WTC11 (cell line): ENCODE measurements at regions not wholly inside any gene's neighbourhood (a gene's known extent, or its start where the extent isn't known, plus 50 kb on each side); places are given as distances from the start of the nearest gene placed in this dataset.

ENCODE experiments used
- CTCF ChIP-seq: fragments of 200-600 bp; IDR thresholded peaks from 2 replicates; pipeline ENCODE4 v1.8.0; 2022; ENCODE audit warnings: antibody characterized with exemption
- ELF4 ChIP-seq: sonication (generic); formaldehyde crosslinking; IDR thresholded peaks from 2 replicates; pipeline ENCODE4 v1.8.1; 2022; ENCODE audit warnings: low read depth, mild to moderate bottlenecking, moderate library complexity, missing genetic modification reagents
- FOXP1 ChIP-seq: sonication (generic); formaldehyde crosslinking; IDR thresholded peaks from 2 replicates; pipeline ENCODE4 v1.8.0; 2022; ENCODE audit warnings: missing genetic modification reagents, mild to moderate bottlenecking, moderate library complexity, borderline replicate concordance
- MLX ChIP-seq: sonication (generic); formaldehyde crosslinking; IDR thresholded peaks from 2 replicates; pipeline ENCODE4 v1.8.1; 2023; ENCODE audit warnings: mild to moderate bottlenecking, missing genetic modification reagents, moderate library complexity
- NR3C1 ChIP-seq: sonication (generic); formaldehyde crosslinking; conservative IDR thresholded peaks from 2 replicates; pipeline ENCODE4 v1.8.1; 2023; ENCODE audit warnings: low read depth, mild to moderate bottlenecking, missing genetic modification reagents
- RELA ChIP-seq: sonication (generic); formaldehyde crosslinking; IDR thresholded peaks from 2 replicates; pipeline ENCODE4 v1.8.1; 2022; ENCODE audit warnings: missing genetic modification reagents, mild to moderate bottlenecking, borderline replicate concordance
- SMAD4 ChIP-seq: sonication (generic); formaldehyde crosslinking; IDR thresholded peaks from 2 replicates; pipeline ENCODE4 v1.8.0; 2022; ENCODE audit warnings: mild to moderate bottlenecking, missing genetic modification reagents
- TEAD4 ChIP-seq: sonication (generic); formaldehyde crosslinking; IDR thresholded peaks from 2 replicates; pipeline ENCODE4 v1.8.0; 2022; ENCODE audit warnings: mild to moderate bottlenecking, missing genetic modification reagents
- USF2 ChIP-seq: sonication (generic); formaldehyde crosslinking; IDR thresholded peaks from 2 replicates; pipeline ENCODE4 v1.8.1; 2023; ENCODE audit warnings: mild to moderate bottlenecking, missing genetic modification reagents, moderate library complexity
- ZNF121 ChIP-seq: sonication (generic); formaldehyde crosslinking; IDR thresholded peaks from 2 replicates; pipeline ENCODE4 v1.8.0; 2023; ENCODE audit warnings: missing genetic modification reagents
- ZNF396 ChIP-seq: fragments of 250-450 bp; sonication (Bioruptor Pico); IDR thresholded peaks from 2 replicates; pipeline ENCODE4 v1.8.0; 2021; ENCODE audit warnings: mild to moderate bottlenecking, moderate library complexity, borderline replicate concordance
- TF ChIP-seq, protein P1 (sequence below): fragments of 250-450 bp; sonication (Bioruptor Pico); IDR thresholded peaks from 2 replicates; pipeline ENCODE4 v2.1.2; 2022; ENCODE audit warnings: mild to moderate bottlenecking, moderate library complexity
- TF ChIP-seq, protein P2 (sequence below): sonication (generic); formaldehyde crosslinking; IDR thresholded peaks from 2 replicates; pipeline ENCODE4 v1.8.0; 2023; ENCODE audit warnings: missing genetic modification reagents

DNA sequence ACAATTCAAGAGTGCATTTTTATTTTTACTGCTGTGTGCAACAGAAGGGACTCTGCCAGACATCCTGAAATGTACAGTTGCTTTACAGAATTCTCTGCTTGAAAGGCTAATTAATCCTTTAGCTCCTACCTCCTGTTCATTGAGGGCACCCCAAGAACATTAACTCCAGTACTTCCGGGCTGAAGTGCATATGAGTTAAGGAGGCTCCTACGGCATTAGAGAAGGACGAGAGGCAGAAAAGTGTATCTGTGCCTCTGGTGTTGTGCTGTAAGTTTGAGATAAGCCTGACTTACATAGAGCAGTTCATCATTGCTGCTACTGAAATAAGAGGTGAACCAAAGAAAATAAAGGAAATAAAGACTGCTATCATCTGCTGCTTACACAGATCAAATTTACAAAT is 609.3 kb upstream of the ADGRB3 start:
- TF ChIP-seq MLX (CRISPR knock-in tag) (no peak), CTCF (no peak), ZNF121 (CRISPR knock-in tag) (no peak), ELF4 (CRISPR knock-in tag) (no peak), FOXP1 (CRISPR knock-in tag) (no peak), ZNF396 (no peak), NR3C1 (CRISPR knock-in tag) (no peak), RELA (CRISPR knock-in tag) (no peak), USF2 (CRISPR knock-in tag) (no peak), SMAD4 (CRISPR knock-in tag) (no peak), TEAD4 (CRISPR knock-in tag) (no peak)
- TF ChIP-seq, protein P1, sequence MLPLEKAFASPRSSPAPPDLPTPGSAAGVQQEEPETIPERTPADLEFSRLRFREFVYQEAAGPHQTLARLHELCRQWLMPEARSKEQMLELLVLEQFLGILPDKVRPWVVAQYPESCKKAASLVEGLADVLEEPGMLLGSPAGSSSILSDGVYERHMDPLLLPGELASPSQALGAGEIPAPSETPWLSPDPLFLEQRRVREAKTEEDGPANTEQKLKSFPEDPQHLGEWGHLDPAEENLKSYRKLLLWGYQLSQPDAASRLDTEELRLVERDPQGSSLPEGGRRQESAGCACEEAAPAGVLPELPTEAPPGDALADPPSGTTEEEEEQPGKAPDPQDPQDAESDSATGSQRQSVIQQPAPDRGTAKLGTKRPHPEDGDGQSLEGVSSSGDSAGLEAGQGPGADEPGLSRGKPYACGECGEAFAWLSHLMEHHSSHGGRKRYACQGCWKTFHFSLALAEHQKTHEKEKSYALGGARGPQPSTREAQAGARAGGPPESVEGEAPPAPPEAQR (CRISPR knock-in tag) = no peak
- TF ChIP-seq, protein P2, sequence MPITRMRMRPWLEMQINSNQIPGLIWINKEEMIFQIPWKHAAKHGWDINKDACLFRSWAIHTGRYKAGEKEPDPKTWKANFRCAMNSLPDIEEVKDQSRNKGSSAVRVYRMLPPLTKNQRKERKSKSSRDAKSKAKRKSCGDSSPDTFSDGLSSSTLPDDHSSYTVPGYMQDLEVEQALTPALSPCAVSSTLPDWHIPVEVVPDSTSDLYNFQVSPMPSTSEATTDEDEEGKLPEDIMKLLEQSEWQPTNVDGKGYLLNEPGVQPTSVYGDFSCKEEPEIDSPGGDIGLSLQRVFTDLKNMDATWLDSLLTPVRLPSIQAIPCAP (CRISPR knock-in tag) = no peak
